NCI-H460 (cell line): ENCODE measurements at regions not wholly inside any gene's neighbourhood (a gene's known extent, or its start where the extent isn't known, plus 50 kb on each side); places are given as distances from the start of the nearest gene placed in this dataset.
"Not testable (repeated sequence)": the region's sequence is repeated elsewhere in the genome, so short reads cannot be mapped to it uniquely, and the experiment has no call there.

Source experiments
- DNase-seq: peaks from one replicate; pipeline ENCODE4 v3.0.0-alpha.2; 2016; ENCODE audit warnings: low read depth; ENCODE audit errors: extremely low read depth

GRCh38 chr4:104881136-104881886 lies 265.4 kb upstream of the TET2 start:
- DNase-seq: no peak

GRCh38 chr4:104890598-104891275 lies 255.9 kb upstream of the TET2 start:
- DNase-seq: no peak

- DNase-seq: no peak
Observed at GRCh38 chr4:104896660-104897645, 249.7 kb upstream of the TET2 start.

- no peak for DNase-seq
Observed at GRCh38 chr4:104899863-104900262, 246.8 kb upstream of the TET2 start.

- DNase-seq: no peak
Observed at GRCh38 chr4:104901438-104901837, 245.2 kb upstream of the TET2 start.

- DNase-seq: no peak
Observed at GRCh38 chr4:104901961-104902605, 244.6 kb upstream of the TET2 start.

GRCh38 chr4:104905065-104905464 lies 241.6 kb upstream of the TET2 start:
- no peak for DNase-seq

- DNase-seq: no peak
Observed at GRCh38 chr4:104905546-104905945, 241.1 kb upstream of the TET2 start.

- DNase-seq: no peak
Observed at GRCh38 chr4:104906276-104906675, 240.4 kb upstream of the TET2 start.

GRCh38 chr4:104907074-104907649 lies 239.5 kb upstream of the TET2 start:
- no peak for DNase-seq

- DNase-seq: no peak
Observed at GRCh38 chr4:104907991-104908390, 238.7 kb upstream of the TET2 start.

- DNase-seq: no peak
Observed at GRCh38 chr4:104909376-104909775, 237.3 kb upstream of the TET2 start.

- DNase-seq: no peak
Observed at GRCh38 chr4:104912518-104912917, 234.2 kb upstream of the TET2 start.

- DNase-seq: no peak
Observed at GRCh38 chr4:104915373-104915772, 231.3 kb upstream of the TET2 start.

GRCh38 chr4:104915864-104916263 lies 230.8 kb upstream of the TET2 start:
- no peak for DNase-seq

GRCh38 chr4:104919406-104919805 lies 227.3 kb upstream of the TET2 start:
- no peak for DNase-seq

GRCh38 chr4:104930298-104930697 lies 216.4 kb upstream of the TET2 start:
- no peak for DNase-seq

GRCh38 chr4:104930745-104931736 lies 215.6 kb upstream of the TET2 start:
- not testable (repeated sequence) for DNase-seq

GRCh38 chr4:104938624-104939023 lies 208.1 kb upstream of the TET2 start:
- no peak for DNase-seq
